GM12872 (cell line): ENCODE measurements at regions not wholly inside any gene's neighbourhood (a gene's known extent, or its start where the extent isn't known, plus 50 kb on each side); places are given as distances from the start of the nearest gene placed in this dataset.

ENCODE experiments used
- CTCF ChIP-seq: IDR thresholded peaks from 3 replicates; pipeline ENCODE4 v1.5.1; 2011; ENCODE audit warnings: low read depth, mild to moderate bottlenecking, low read length, moderate library complexity; ENCODE audit not compliant: insufficient read depth

- no peak for TF ChIP-seq CTCF
These were observed 206.1 kb downstream of the TFCP2L1 start for GRCh38 chr2:121078899-121079298.

- TF ChIP-seq CTCF = peak; percentile 92
These were observed 204.8 kb downstream of the TFCP2L1 start for GRCh38 chr2:121080013-121080772.

GRCh38 chr2:121081701-121082100, 203.3 kb downstream of the TFCP2L1 start:
- no peak for TF ChIP-seq CTCF

GRCh38 chr2:121082191-121082590, 202.8 kb downstream of the TFCP2L1 start:
- no peak for TF ChIP-seq CTCF

- TF ChIP-seq CTCF = no peak
These were observed 200.8 kb downstream of the TFCP2L1 start for GRCh38 chr2:121084130-121084680.

GRCh38 chr2:121085801-121086200, 199.2 kb downstream of the TFCP2L1 start:
- no peak for TF ChIP-seq CTCF

GRCh38 chr2:121086450-121086849, 198.6 kb downstream of the TFCP2L1 start:
- TF ChIP-seq CTCF = no peak
